Endodermal cell (in vitro differentiated cells): ENCODE measurements at regions not wholly inside any gene's neighbourhood (a gene's known extent, or its start where the extent isn't known, plus 50 kb on each side); places are given as distances from the start of the nearest gene placed in this dataset.

ENCODE experiments used
- DNase-seq: peaks from one replicate; pipeline ENCODE4 v3.0.0-alpha.2; 2017
- H3K27ac ChIP-seq: 2 replicates; pipeline ENCODE4 v1.5.1; 2013; ENCODE audit warnings: mild to moderate bottlenecking, low read depth, low read length, moderate library complexity
- H3K27me3 ChIP-seq: 2 replicates; pipeline ENCODE4 v1.6.1; 2013; ENCODE audit warnings: mild to moderate bottlenecking, low read length, moderate library complexity; ENCODE audit not compliant: insufficient read depth, control insufficient read depth, poor library complexity, severe bottlenecking
- H3K36me3 ChIP-seq: 2 replicates; pipeline ENCODE4 v1.7.0; 2013; ENCODE audit warnings: mild to moderate bottlenecking, low read length, moderate library complexity; ENCODE audit not compliant: control insufficient read depth, insufficient read depth
- H3K4me1 ChIP-seq: one replicate; pipeline ENCODE4 v1.7.0; 2013; ENCODE audit warnings: low read length; ENCODE audit not compliant: control insufficient read depth, insufficient read depth
- H3K4me3 ChIP-seq: 2 replicates; pipeline ENCODE4 v1.5.1; 2013; ENCODE audit warnings: mild to moderate bottlenecking, low read length, moderate library complexity
- H3K9ac ChIP-seq: 2 replicates; pipeline ENCODE4 v1.6.1; 2013; ENCODE audit warnings: mild to moderate bottlenecking, low read length, moderate library complexity; ENCODE audit not compliant: poor library complexity, severe bottlenecking; ENCODE audit errors: extremely low read depth
- H3K9me3 ChIP-seq: 2 replicates; pipeline ENCODE4 v1.6.1; 2013; ENCODE audit warnings: mild to moderate bottlenecking, low read length, moderate library complexity; ENCODE audit not compliant: control insufficient read depth
- H3K27ac Mint-ChIP-seq: 2 replicates; pipeline ENCODE4 v1.8.0; 2020; ENCODE audit warnings: mixed read lengths
- H3K27me3 Mint-ChIP-seq: 2 replicates; pipeline ENCODE4 v1.8.0; 2021; ENCODE audit warnings: mild to moderate bottlenecking, mixed read lengths; ENCODE audit not compliant: insufficient read depth
- H3K36me3 Mint-ChIP-seq: 2 replicates; pipeline ENCODE4 v1.8.0; 2020; ENCODE audit warnings: low read depth, mixed read lengths
- H3K4me1 Mint-ChIP-seq: 2 replicates; pipeline ENCODE4 v1.8.0; 2020; ENCODE audit warnings: mixed read lengths
- H3K4me3 Mint-ChIP-seq: 2 replicates; pipeline ENCODE4 v1.8.0; 2020; ENCODE audit warnings: mild to moderate bottlenecking, moderate library complexity, mixed read lengths
- H3K9me3 Mint-ChIP-seq: 2 replicates; pipeline ENCODE4 v1.8.0; 2020; ENCODE audit warnings: mild to moderate bottlenecking, mixed read lengths
- CTCF ChIP-seq: fragments of 200-600 bp; sonication (generic); conservative IDR thresholded peaks from 2 replicates; pipeline ENCODE4 v1.5.0; 2021; ENCODE audit warnings: antibody characterized with exemption, mild to moderate bottlenecking
- WGBS, 2 experiments: methylation state at CpG; one replicate each; pipeline versions ENCODE4 v1.1.5 to v1.1.7; 2013; ENCODE audit warnings: missing lambda C conversion rate in 2 of 2, mixed read lengths in 1 of 2; ENCODE audit not compliant: insufficient coverage in 1 of 2, insufficient read length in 1 of 2; 5-methylcytosine and 5-hydroxymethylcytosine counted together

GRCh38 chr6:167674486-167674885 lies 152.2 kb upstream of the AFDN start:
- Histone ChIP-seq H3K9ac (no peak overlapping the region), H3K27ac (no peak overlapping the region), H3K36me3 (no peaks in the 10 kb centered on the region), H3K4me1 (peaks cover 8% of the 10 kb centered on the region), H3K9me3 (no peaks in the 10 kb centered on the region), H3K4me3 (no peak overlapping the region), H3K27me3 (peaks cover 29% of the 10 kb centered on the region)
- DNase-seq: no peak
- no peak for TF ChIP-seq CTCF
- Mint-ChIP-seq H3K4me1 (peaks cover 30% of the 10 kb centered on the region), H3K27ac (no peak overlapping the region), H3K4me3 (no peak overlapping the region), H3K27me3 (peaks cover 28% of the 10 kb centered on the region), H3K36me3 (peaks cover 5% of the 10 kb centered on the region), H3K9me3 (peaks cover 15% of the 10 kb centered on the region)
- 91 to 98% methylated on average over 6 to 7 of the region's 7 CpGs for WGBS, 2 experiments

- Histone ChIP-seq H3K36me3 (no peaks in the 10 kb centered on the region), H3K4me1 (peaks cover 8% of the 10 kb centered on the region), H3K9me3 (no peaks in the 10 kb centered on the region), H3K27me3 (peaks cover 45% of the 10 kb centered on the region), H3K9ac (no peak overlapping the region), H3K4me3 (no peak overlapping the region), H3K27ac (peak overlapping the region; percentile 50)
- peaks cover 30% of the 10 kb centered on the region for H3K4me1 Mint-ChIP-seq
- no peak for DNase-seq
- H3K4me3 Mint-ChIP-seq: no peak overlapping the region
- peaks cover 5% of the 10 kb centered on the region for H3K36me3 Mint-ChIP-seq
- no peak for TF ChIP-seq CTCF
- peaks cover 43% of the 10 kb centered on the region for H3K27me3 Mint-ChIP-seq
- peak overlapping the region; percentile 20 for H3K27ac Mint-ChIP-seq
- whole genome bisulfite sequencing, 2 experiments: 77 to 89% methylated on average over 14 to 20 of the region's 20 CpGs
- peaks cover 15% of the 10 kb centered on the region for H3K9me3 Mint-ChIP-seq
Observed at GRCh38 chr6:167676000-167676665, 150.6 kb upstream of the AFDN start.

GRCh38 chr6:167676666-167677421 lies 149.9 kb upstream of the AFDN start:
- Histone ChIP-seq H3K27ac (peak overlapping the region; percentile 87), H3K36me3 (no peaks in the 10 kb centered on the region), H3K4me3 (no peak overlapping the region), H3K4me1 (peaks cover 8% of the 10 kb centered on the region), H3K27me3 (peaks cover 45% of the 10 kb centered on the region), H3K9me3 (no peaks in the 10 kb centered on the region), H3K9ac (no peak overlapping the region)
- 60 to 75% methylated on average over 11 to 12 of the region's 12 CpGs for WGBS, 2 experiments
- peak; percentile 64 for DNase-seq
- no peak overlapping the region for H3K27ac Mint-ChIP-seq
- H3K9me3 Mint-ChIP-seq: peaks cover 9% of the 10 kb centered on the region
- H3K4me3 Mint-ChIP-seq: no peak overlapping the region
- peaks cover 34% of the 10 kb centered on the region for H3K4me1 Mint-ChIP-seq
- H3K27me3 Mint-ChIP-seq: peaks cover 47% of the 10 kb centered on the region
- peaks cover 5% of the 10 kb centered on the region for H3K36me3 Mint-ChIP-seq
- no peak for TF ChIP-seq CTCF
